CD4-positive, alpha-beta T cell treated with Interleukin-6 for 4 hours (primary cell): ENCODE measurements at regions not wholly inside any gene's neighbourhood (a gene's known extent, or its start where the extent isn't known, plus 50 kb on each side); places are given as distances from the start of the nearest gene placed in this dataset.

Source experiments
- DNase-seq: peaks from one replicate; pipeline ENCODE4 v3.0.0-alpha.2; 2020; ENCODE audit warnings: mixed read lengths

DNA sequence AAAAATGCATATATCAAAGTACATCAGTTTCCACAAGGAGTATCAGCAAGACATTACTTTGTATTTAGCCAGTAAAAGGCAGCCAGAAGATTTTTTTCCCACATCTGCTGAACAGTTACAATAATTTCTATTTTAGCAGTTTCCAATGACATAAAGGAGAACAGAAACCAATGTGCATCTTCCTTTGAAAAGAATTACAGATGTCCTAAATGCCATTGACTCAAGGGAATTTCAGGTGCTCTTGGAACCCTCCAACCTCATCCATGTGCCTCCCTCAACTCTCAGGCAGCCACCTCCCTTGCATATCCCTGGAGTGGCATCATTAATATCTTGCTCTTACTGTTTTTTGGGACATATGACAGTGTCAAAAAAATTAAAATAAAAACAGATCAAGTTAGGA, 62.2 kb upstream of the ST8SIA1 start:
- no peak for DNase-seq

DNA sequence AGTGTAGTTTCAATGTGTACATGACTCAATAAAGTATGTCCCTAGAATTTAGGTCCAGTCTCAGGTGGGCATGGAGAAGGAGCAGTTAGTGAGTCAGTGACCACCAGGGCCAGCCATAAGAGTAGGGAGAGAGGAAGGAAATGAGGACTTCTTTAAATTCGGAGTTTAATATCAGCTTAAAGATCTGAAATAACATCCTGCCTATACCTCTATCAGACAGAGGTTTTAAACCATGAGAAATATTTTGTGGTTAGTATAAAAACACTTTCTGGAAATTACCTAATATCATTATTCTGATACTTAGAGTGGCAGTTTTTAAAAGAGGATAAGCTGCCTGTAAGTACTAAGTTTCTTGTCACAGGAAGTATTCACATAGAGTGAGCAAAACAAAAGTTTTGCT, 61.7 kb upstream of the ST8SIA1 start:
- peak; percentile 53 for DNase-seq

DNA sequence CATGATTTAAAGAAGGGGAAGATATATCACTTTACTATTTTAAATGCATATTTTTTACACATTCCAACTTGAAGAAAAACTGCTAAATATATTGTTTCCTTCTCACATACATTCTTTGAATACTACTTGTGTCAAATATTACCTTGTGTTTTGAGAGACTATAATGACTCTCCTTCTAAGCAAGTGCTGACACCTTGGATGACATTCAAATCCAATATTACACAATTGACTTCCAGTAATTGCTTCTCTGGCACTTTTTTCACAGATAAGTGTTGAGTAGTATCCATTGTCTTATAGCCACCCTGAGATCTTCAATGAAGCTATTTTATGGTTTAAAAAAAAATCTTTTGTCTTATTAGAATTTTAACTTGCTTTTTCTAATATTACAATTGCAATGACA, 61.2 kb upstream of the ST8SIA1 start:
- no peak for DNase-seq
